Endothelial cell of umbilical vein (primary cell): ENCODE measurements at regions not wholly inside any gene's neighbourhood (a gene's known extent, or its start where the extent isn't known, plus 50 kb on each side); places are given as distances from the start of the nearest gene placed in this dataset.

Experiments
- BruUV-seq: library from RNA; stranded (reverse); fragments of 400-500 nt; replicated peaks from 2 replicates; lab custom pipeline; 2021; lab: Mats Ljungman, UMichigan
- CTCF ChIA-PET: fragments of 300-600, 350-600 bp; sonication (Branson Sonifier 250); formaldehyde crosslinking; loops from one replicate; lab custom pipeline; 2021; ENCODE audit warnings: antibody characterized with exemption, inconsistent platforms; lab: Charles Lee
- POLR2A ChIA-PET: fragments of 300-600, 350-600 bp; sonication (Branson Sonifier 250); formaldehyde crosslinking; loops from one replicate; lab custom pipeline; 2021; ENCODE audit warnings: antibody characterized with exemption, inconsistent platforms; lab: Charles Lee
- DNase-seq: peaks from one replicate; pipeline ENCODE4 v3.0.0-alpha.2; 2011; ENCODE audit warnings: low read depth, low spot score
- FAIRE-seq: peaks from 2 replicates; lab custom pipeline; 2011; peaks lifted over from hg19 to GRCh38; lab: Jason Lieb, UNC
- H2AFZ ChIP-seq: 2 replicates; pipeline ENCODE4 v1.6.0; 2012; ENCODE audit warnings: low read depth, low read length, control low read depth, inconsistent platforms
- H3K27ac ChIP-seq: 2 replicates; pipeline ENCODE4 v1.5.1; 2011; ENCODE audit warnings: low read depth, mild to moderate bottlenecking, control low read depth, low read length, moderate library complexity; ENCODE audit not compliant: insufficient read depth
- H3K27me3 ChIP-seq, 2 experiments: 2 replicates each; pipeline versions ENCODE4 v1.6.0 to v1.6.1; 2011; ENCODE audit warnings: low read length in 2 of 2, mixed read lengths in 1 of 2; ENCODE audit not compliant: control insufficient read depth in 2 of 2, insufficient read depth in 2 of 2
- H3K36me3 ChIP-seq, 2 experiments: 2 replicates in 1 of 2; 3 replicates in 1 of 2; pipeline ENCODE4 v1.5.1; 2011; ENCODE audit warnings: low read length in 2 of 2, mild to moderate bottlenecking in 1 of 2, moderate library complexity in 1 of 2; ENCODE audit not compliant: control insufficient read depth in 2 of 2, insufficient read depth in 2 of 2; ENCODE audit errors: extremely low read depth in 1 of 2
- H3K4me1 ChIP-seq: 3 replicates; pipeline ENCODE4 v1.5.1; 2011; ENCODE audit warnings: mild to moderate bottlenecking, low read length; ENCODE audit not compliant: control insufficient read depth, insufficient read depth; ENCODE audit errors: extremely low read depth
- H3K4me2 ChIP-seq: 2 replicates; pipeline ENCODE4 v1.6.1; 2011; ENCODE audit warnings: low read length, control low read depth, mixed read lengths; ENCODE audit not compliant: insufficient read depth
- H3K4me3 ChIP-seq, 3 experiments: fragments of 200-600 bp in 1 of 3; sonication (generic), shearing (Covaris generic) in 1 of 3; replicated peaks in 1 of 3; 2 replicates each; pipeline ENCODE4 v1.5.1; 2011 to 2016; ENCODE audit warnings: control low read depth in 3 of 3, low read length in 3 of 3, mild to moderate bottlenecking in 2 of 3, inconsistent platforms in 1 of 3, low read depth in 1 of 3, moderate library complexity in 1 of 3; ENCODE audit not compliant: insufficient read depth in 1 of 3
- H3K79me2 ChIP-seq: 2 replicates; pipeline ENCODE4 v1.6.0; 2012; ENCODE audit warnings: low read length, inconsistent platforms; ENCODE audit not compliant: control insufficient read depth, insufficient read depth
- H3K9ac ChIP-seq: replicated peaks from 2 replicates; pipeline ENCODE3; 2011; ENCODE audit warnings: low read length, control low read depth; ENCODE audit not compliant: insufficient read depth; ENCODE audit errors: extremely low read depth
- H3K9me1 ChIP-seq: replicated peaks from 3 replicates; pipeline ENCODE4 v1.6.0; 2011; ENCODE audit warnings: mild to moderate bottlenecking, low read length; ENCODE audit not compliant: control insufficient read depth, insufficient read depth; ENCODE audit errors: extremely low read depth
- H3K9me3 ChIP-seq: replicated peaks from 2 replicates; pipeline ENCODE4 v1.5.1; 2012; ENCODE audit warnings: low read length, inconsistent platforms; ENCODE audit not compliant: control insufficient read depth, insufficient read depth
- H4K20me1 ChIP-seq: replicated peaks from 2 replicates; pipeline ENCODE3; 2011; ENCODE audit warnings: mild to moderate bottlenecking, low read length; ENCODE audit not compliant: control insufficient read depth, insufficient read depth; ENCODE audit errors: extremely low read depth
- CTCF ChIP-seq, 2 donors: IDR thresholded peaks; 1 replicate in 1 of 2; 2 replicates in 1 of 2; pipeline ENCODE4 v1.5.1; 2011; ENCODE audit warnings: low read length in 2 of 2, mild to moderate bottlenecking in 2 of 2, moderate library complexity in 2 of 2, control low read depth in 1 of 2, inconsistent platforms in 1 of 2, low read depth in 1 of 2; ENCODE audit not compliant: insufficient read depth in 1 of 2; ENCODE audit errors: extremely low read depth in 1 of 2
- EZH2 ChIP-seq: IDR thresholded peaks from 2 replicates; pipeline ENCODE4 v1.6.1; 2012; ENCODE audit warnings: borderline replicate concordance, low read depth, mild to moderate bottlenecking, moderate library complexity, low read length, inconsistent platforms; ENCODE audit not compliant: severe bottlenecking
- FOS ChIP-seq: IDR thresholded peaks from 2 replicates; pipeline ENCODE4 v1.6.1; 2011; ENCODE audit warnings: mild to moderate bottlenecking, low read length, moderate library complexity, borderline replicate concordance; ENCODE audit not compliant: insufficient read depth
- GATA2 ChIP-seq: IDR thresholded peaks from 2 replicates; pipeline ENCODE4 v1.7.0; 2011; ENCODE audit warnings: low read depth, mild to moderate bottlenecking, moderate library complexity, mixed read lengths, low read length; ENCODE audit not compliant: insufficient read length, insufficient read depth
- JUN ChIP-seq: IDR thresholded peaks from 2 replicates; pipeline ENCODE4 v1.6.1; 2011; ENCODE audit warnings: borderline replicate concordance, low read depth; ENCODE audit not compliant: insufficient read length, insufficient read depth
- MAX ChIP-seq: IDR thresholded peaks from 2 replicates; pipeline ENCODE4 v1.6.1; 2011; ENCODE audit not compliant: insufficient read depth, insufficient read length
- MYC ChIP-seq: IDR thresholded peaks from one replicate; pipeline ENCODE4 v1.6.1; 2011; ENCODE audit warnings: mild to moderate bottlenecking, low read depth, low read length
- POLR2A ChIP-seq: IDR thresholded peaks from 2 replicates; pipeline ENCODE4 v1.6.1; 2012; ENCODE audit warnings: low read depth, mild to moderate bottlenecking, control low read depth, low read length
- POLR2AphosphoS5 ChIP-seq: IDR thresholded peaks from 2 replicates; pipeline ENCODE4 v1.6.1; 2012; ENCODE audit warnings: low read depth, mild to moderate bottlenecking, control low read depth, low read length, moderate library complexity; ENCODE audit not compliant: insufficient read depth
- dilution Hi-C: fragments of 300-500 bp; cut with MboI; formaldehyde crosslinking; loops from one replicate; pipeline ENCODE4 v1.15.0; 2019; ENCODE audit warnings: low sequenced_read_pairs; ENCODE audit not compliant: extremely low pct_ligation_motif_present
- intact Hi-C: fragments of 100-400 bp; cut with micrococcal nuclease; formaldehyde crosslinking; loops from one replicate; pipeline ENCODE4 v1.10.0; 2022

- DNase-seq (no peak), FAIRE-seq (no peak)
- Histone ChIP-seq H3K4me2 (no peak overlapping the region), H3K27me3 (no peaks in the 10 kb centered on the region), H3K79me2 (no peaks in the 10 kb centered on the region), H2AFZ (no peak overlapping the region), H3K36me3 (no peaks in the 10 kb centered on the region), H3K4me1 (peaks cover 6% of the 10 kb centered on the region), H4K20me1 (no peaks in the 10 kb centered on the region), H3K9me3 (no peaks in the 10 kb centered on the region), H3K27ac (no peak overlapping the region), H3K4me3 (no peak overlapping the region), H3K9ac (no peak overlapping the region), H3K9me1 (no peaks in the 10 kb centered on the region)
- dilution Hi-C loops, result no loop called here
- intact Hi-C loops, result no loop called here
- TF ChIP-seq MYC (no peak), CTCF (IDR thresholded peaks at IDR 0.05; ENCODE audit: extremely low read depth in 1 of 2, insufficient read depth in 1 of 2, low read depth in 1 of 2, low read length in 2 of 2) (no peak), JUN (no peak), POLR2A (no peak), FOS (no peak), POLR2AphosphoS5 (no peak), MAX (no peak), EZH2 (no peak), GATA2 (no peak)
- CTCF ChIA-PET, result interaction anchor here (11.7 kb wide), 1 partner anchor 324 kb away, joined by 113 read pairs; the partner anchor contains the start of gene GADD45G
- no TSS peak for BruUV-seq
- POLR2A ChIA-PET, result no interaction called here
These were observed 323.3 kb downstream of the GADD45G start for GRCh38 chr9:89928106-89928505.
